Muscle of back (tissue), 3 donors: ENCODE measurements at regions not wholly inside any gene's neighbourhood (a gene's known extent, or its start where the extent isn't known, plus 50 kb on each side); places are given as distances from the start of the nearest gene placed in this dataset.

Experiments used
- DNase-seq, 3 donors: peaks; one replicate each; pipeline versions ENCODE4 v3.0.0 to v3.0.0-alpha.2; 2013

DNA sequence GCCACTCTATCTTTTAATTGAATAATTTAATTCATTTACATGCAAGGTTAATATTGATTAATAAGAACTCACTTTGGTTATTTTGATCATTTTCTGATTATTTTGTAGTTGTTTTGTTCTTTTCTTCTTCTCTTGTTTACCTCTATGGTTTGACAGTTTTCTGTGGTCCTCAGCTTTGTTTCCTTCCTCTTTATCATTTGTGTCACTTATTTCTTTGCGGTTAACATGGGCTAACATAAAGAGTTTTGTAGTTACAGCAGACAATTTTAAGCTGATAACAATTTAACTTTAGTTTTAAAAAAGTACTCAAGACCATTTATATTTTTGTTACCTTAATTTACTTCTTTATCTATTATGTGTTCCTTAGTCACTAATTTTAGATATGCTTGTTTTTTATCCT is 1032.8 kb upstream of the RAG2 start:
- DNase-seq, result no peak

GRCh38 chr11:37623778-37624177 is 1025.7 kb upstream of the RAG2 start:
- DNase-seq, result no peak

DNA sequence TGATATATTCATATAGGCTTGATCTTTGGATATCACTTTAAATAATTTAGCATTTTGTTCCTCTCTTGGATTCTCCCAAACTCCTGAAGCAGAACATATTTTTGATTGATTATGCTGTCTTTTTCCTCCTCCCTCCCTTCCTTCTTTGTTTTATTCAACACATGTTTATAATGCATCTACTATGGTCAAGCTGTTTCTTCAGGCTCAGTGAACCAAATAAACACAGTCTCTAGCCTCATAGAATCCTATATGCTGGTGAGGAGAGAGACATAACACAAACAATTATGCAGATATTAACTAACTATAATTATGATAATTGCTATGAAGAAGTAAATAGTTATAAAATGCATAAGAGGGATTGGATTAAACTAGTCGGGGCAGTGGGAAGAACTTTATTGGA is 1023.6 kb upstream of the RAG2 start:
- peak in 1 of 3 donors; percentile 2 for DNase-seq

- no peak for DNase-seq
These were observed 1018.3 kb upstream of the RAG2 start for GRCh38 chr11:37616291-37616690.

DNA sequence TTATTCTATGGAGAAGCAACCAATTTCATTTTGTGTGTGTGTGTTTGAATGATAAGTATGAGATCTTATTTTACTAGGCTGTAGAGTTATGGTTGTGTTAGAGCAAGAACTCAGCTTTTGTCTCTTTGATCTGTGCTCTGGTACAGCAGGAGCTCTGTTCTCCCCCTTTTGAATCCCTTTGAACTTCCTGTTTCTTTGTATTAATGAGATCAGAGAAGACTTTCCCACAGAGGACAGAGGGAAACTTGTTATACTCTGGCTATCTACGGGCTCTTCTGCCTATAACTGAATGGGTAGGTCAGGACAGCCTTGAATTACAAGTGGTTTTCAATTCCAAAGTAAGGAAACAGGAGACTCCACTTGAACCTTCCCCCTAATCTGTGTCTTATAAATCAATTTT is 1015.0 kb upstream of the RAG2 start:
- no peak for DNase-seq

DNA sequence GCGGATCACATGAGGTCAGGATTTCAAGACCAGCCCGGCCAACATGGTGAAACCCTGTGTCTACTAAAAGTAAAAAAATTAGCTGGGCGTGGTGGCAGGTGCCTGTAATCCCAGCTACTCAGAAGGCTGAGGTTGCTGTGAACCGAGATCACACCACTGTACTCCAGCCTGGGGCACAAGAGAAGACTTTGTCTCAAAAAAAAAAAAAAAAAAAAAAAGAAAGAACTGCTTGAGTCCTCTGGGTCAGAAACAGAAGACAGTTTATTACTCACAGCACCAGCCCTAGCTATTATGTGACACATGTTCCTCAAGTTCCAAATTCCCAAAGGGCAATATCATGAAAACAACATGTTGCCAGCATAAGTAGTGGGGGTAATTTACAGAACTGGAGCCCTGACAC is 1014.1 kb upstream of the RAG2 start:
- no peak for DNase-seq

DNA sequence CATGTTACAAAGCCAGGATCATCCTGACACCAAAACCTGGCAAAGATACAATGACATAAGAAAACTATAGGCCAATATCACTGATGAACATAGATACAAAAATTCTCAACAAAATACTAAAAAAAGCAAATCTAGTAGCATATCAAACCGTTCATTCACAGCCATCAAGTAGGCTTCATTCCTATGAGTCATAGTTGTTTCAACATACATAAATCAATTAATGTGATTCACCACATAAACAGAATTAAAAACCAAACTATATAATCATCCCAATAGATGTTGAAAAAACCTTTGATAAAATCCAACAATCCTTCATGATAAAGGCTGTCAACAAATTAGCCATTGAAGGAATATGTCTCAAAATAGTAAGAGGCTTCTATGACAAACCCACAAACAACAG is 1007.2 kb upstream of the RAG2 start:
- peak in 1 of 3 donors; percentile 7 for DNase-seq

GRCh38 chr11:37598381-37598780 is 1000.3 kb upstream of the RAG2 start:
- no peak for DNase-seq

GRCh38 chr11:37597776-37598175 is 999.7 kb upstream of the RAG2 start:
- DNase-seq, result no peak

GRCh38 chr11:37595845-37596244 is 997.8 kb upstream of the RAG2 start:
- DNase-seq, result no peak

- DNase-seq, result no peak
These were observed 976.3 kb upstream of the RAG2 start for GRCh38 chr11:37574361-37574760.

DNA sequence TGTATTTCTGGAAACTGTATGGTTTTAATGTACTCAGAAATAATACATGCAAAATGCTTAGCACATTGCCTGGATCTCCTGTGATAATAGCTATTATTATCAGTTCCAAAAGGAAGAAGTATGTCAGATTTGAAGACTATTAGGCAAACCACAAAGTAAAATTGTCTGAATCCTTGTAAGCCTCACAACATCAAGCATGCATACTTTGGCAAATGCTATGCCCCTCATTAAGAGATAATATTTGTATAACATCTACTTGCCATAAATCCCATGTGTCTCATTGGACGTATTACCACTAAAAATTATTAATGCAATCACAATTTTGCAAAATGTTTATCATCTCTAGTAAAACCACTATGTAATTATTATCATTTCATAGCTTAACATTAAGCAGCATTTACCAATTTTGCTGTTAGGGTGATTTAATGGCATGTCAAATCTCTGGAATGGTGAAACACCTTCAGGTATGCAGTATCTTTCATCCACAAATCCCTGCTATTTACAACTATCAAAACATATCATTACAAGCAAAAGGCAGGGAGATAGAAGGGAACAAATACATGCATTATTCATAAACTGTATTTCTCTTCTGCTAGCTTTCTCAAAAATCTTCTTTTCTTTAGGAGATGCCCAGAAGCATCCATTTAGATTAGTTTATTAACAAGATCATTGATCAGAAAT is 974.6 kb upstream of the RAG2 start:
- DNase-seq, result no peak

DNA sequence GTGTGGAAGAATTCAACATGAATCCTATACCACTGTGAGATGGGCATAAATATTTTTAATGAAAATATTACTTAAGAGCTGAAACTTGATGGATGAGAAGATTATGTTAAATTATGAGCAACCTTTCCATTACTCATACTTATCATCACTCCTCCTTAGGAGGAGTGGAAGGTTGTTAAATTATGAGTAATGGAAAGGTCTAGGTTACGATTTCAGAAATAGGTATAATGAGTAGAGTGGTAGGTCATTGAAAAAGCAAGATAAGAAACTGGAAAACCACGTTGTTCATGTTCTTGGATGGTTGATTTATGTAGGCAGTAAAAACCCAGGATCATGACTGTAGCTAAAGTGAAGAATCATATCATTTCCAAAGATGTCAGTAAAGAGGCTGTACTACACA is 973.2 kb upstream of the RAG2 start:
- DNase-seq, result no peak

DNA sequence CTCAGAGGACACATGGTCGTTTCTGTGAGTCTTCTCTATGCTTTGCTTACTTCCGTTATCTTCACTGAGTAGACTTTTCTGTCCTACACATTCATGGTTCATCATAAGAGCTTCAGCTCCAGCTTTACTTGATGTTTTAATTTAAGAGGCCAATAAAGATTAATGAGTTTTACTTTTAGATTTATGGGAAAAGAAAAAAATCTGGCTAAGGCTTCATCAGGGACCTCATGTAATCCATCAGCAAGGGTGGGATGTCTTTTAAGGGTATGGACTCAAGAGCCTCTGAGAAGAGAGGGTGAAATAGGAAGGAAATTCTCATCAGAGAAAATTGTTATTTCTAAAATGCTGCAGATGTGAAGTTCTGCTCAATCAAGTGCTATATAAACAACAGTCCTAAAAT is 963.0 kb upstream of the RAG2 start:
- DNase-seq, result no peak

DNA sequence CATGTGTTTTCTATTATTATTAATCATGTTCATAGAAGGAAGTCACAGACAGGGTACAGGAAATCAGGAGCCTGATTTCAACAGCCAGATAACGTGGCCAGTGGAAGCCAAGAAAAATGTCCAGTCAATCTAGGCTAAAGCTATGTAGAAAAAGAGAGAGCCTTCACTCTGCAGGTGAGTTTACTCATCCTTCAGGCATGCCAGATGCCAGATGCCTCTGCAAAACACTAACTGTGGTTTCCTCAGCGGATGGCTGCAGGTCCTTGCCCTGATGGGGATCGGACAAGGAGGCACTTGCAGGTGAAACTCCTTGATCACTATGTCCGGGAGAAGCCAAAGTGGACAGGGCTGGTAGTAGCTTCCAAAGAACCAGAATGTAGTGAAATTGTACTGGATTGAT is 962.3 kb upstream of the RAG2 start:
- DNase-seq, result no peak

DNA sequence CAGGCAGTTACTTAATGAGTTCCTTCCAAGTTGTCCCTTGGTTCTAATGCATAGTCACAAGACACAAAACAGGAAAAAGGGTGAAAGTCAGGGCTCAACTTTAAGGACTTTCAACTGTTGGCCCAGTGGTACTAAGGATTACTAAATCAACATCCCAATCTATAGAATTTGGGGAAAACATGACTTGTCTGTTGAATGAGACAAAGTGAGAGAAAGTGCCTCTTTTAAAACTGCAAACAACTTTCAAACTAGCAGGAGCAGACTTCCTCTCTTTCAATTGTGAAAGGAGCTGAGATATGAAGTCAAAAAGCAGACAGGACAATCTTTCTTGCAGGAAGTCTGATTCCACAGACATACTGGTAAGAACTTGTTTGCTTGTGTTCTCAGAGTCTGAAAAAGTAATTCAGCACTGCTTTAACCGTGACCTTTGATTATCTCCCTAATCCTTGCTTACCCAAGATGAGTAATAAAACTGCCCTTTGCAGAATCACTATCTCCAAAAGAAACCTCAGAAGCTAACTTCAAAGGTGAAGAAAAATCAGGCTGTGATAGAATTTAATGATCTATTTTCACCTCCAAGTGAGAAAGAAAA is 960.7 kb upstream of the RAG2 start:
- no peak for DNase-seq

- peak in 2 of 3 donors; percentile 1 to 4 for DNase-seq
These were observed 960.0 kb upstream of the RAG2 start for GRCh38 chr11:37557990-37558389.

- DNase-seq, result no peak
These were observed 954.2 kb upstream of the RAG2 start for GRCh38 chr11:37552284-37552683.

- DNase-seq, result no peak
These were observed 946.5 kb upstream of the RAG2 start for GRCh38 chr11:37544491-37544890.

DNA sequence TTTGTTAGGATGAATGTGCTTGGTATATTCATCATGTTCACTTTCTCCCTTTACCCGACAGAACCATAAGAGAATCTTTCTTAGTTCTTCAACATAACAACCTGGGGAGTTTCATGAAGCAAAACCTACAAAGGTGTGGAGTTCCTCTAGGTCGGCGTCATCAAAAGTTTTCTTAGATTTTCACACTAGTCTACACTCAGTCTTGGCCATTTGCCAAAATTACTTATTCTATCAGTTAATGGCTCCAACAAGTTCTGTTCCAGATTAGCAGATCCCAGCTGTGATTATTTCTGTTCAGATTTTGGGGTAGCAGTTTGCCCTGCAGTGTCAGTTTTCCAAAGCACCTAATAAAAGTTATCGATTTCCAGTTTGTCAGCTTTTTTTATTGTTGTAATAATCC is 935.8 kb upstream of the RAG2 start:
- DNase-seq, result no peak

DNA sequence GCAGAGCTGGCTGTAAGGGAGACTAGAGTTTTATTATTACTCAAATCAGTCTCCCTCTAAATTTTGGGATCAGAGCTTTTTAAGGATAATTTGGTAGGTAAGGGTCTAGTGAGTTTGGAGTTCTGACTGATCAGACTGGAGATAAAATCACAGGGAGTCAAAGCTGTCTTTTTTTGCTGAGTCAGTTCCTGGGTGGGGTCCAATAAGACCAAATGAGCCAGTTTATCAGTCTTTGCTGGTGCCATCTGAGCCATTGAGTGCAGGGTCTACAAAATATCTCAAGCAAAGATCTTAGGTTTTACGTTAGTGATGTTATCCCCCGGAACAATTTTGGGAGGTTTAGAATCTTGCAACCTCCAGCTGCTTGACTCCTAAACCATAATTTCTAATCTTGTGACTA is 935.1 kb upstream of the RAG2 start:
- DNase-seq, result no peak

DNA sequence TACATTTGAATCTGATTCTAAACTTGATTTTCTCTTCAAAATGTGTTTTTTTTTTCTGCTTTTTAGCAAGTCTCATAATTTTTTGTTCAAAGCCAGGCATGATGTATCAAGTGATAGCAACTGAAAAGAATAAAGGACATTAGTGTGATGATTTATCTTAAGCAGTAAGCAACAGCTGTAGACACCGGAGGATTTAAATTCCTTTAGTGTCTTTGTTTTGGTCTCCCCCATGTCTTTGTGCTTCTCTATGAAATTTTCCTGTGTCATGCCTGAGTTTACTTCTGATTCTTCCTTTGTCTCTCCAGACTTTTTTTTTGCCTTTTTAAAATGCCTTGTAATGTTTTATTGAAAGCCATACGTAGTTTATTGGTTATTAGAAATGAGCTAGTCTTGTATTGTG is 934.2 kb upstream of the RAG2 start:
- DNase-seq, result no peak

- DNase-seq, result no peak
These were observed 929.5 kb upstream of the RAG2 start for GRCh38 chr11:37527545-37527944.

DNA sequence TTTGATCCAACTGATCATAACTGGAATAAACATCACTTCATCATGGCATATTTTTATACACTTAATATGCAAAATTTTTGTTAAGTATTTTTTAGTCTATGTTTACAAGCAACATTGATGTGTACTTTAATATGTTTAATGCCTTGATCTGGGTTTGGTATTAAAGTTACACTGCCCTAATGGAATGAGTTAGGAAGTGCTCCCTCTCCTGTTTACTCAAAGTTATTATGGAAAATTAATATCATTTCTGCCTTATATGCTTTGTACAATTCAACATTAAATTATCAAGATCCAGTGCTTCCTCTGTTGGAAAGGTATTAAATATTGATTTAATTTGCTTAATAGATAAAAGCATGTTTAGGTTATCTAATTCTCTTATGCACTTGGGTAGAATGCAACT is 927.3 kb upstream of the RAG2 start:
- no peak for DNase-seq
